ENCODE measurements at regions not wholly inside any gene's neighbourhood (a gene's known extent, or its start where the extent isn't known, plus 50 kb on each side); places are given as distances from the start of the nearest gene placed in this dataset.

DNA sequence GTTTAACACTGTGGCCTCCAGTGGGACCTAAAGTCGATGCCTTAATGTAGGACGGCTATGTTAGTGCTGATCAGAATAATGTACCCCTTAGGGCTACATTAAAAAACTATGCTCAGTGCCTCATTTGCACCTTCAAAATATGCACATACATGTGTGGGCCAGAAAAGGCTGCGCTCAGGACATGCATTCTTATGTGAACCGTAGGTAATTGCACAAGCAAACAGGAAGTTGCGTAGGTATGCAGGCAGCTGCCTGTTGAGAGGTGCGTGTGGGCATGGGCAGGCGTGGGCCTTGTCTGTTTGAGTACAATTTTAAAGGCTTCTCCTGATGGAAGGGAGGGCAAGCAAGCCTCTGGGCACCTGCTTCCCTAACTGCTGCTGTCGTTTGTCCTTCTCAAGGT lies 116.2 kb upstream of the JAG1 start:
- peak overlapping the region in 1 of 4 donors; percentile 29 for H3K27ac ChIP-seq
- H3K36me3 ChIP-seq, result no peaks in the 10 kb centered on the region
- TF ChIP-seq, protein P1, sequence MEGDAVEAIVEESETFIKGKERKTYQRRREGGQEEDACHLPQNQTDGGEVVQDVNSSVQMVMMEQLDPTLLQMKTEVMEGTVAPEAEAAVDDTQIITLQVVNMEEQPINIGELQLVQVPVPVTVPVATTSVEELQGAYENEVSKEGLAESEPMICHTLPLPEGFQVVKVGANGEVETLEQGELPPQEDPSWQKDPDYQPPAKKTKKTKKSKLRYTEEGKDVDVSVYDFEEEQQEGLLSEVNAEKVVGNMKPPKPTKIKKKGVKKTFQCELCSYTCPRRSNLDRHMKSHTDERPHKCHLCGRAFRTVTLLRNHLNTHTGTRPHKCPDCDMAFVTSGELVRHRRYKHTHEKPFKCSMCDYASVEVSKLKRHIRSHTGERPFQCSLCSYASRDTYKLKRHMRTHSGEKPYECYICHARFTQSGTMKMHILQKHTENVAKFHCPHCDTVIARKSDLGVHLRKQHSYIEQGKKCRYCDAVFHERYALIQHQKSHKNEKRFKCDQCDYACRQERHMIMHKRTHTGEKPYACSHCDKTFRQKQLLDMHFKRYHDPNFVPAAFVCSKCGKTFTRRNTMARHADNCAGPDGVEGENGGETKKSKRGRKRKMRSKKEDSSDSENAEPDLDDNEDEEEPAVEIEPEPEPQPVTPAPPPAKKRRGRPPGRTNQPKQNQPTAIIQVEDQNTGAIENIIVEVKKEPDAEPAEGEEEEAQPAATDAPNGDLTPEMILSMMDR (IDR thresholded peaks at IDR 0.05), result no peak
- no peak for TF ChIP-seq POLR2A (IDR thresholded peaks at IDR 0.05)
- intact Hi-C loops (cut with DNase I), result no loop called here
- H3K4me1 ChIP-seq, result peaks cover 0 to 41% (median 0%) of the 10 kb centered on the region in 3 donors
- H3K9me3 ChIP-seq, result no peaks in the 10 kb centered on the region
- no peak for DNase-seq
- 40 to 50% methylated on average over 8 of the region's 8 CpGs for WGBS, 2 donors
- no peaks in the 10 kb centered on the region for H3K27me3 ChIP-seq
- H3K4me3 ChIP-seq, result no peak overlapping the region

DNA sequence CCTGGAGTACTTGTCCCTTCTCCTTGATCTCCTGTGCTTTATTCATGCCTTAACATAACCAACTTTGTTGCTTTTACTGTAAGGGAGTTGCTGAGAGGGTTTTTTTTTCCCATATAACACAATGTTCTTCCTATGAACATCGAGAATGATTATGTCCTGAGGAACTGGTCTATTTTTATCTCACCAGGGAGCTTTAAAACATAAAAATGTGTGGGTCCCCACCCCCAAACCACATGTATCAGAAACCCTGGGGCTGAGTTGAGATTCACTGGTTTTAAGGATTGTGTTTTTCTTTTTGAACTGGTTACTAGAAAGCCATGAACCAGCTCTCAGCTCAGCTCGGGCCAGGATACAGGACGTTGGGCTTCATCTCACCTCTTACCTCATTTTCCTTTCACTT lies 118.5 kb upstream of the JAG1 start:
- intact Hi-C loops (cut with DNase I), result no loop called here
- Histone ChIP-seq H3K4me3 (no peak overlapping the region), H3K9me3 (no peaks in the 10 kb centered on the region), H3K4me1 (peaks cover 0 to 48% (median 0%) of the 10 kb centered on the region in 3 donors), H3K27ac (peak overlapping the region in 2 of 4 donors; percentile 65 to 73), H3K27me3 (no peaks in the 10 kb centered on the region), H3K36me3 (no peaks in the 10 kb centered on the region)
- no peak for TF ChIP-seq POLR2A (IDR thresholded peaks at IDR 0.05)
- TF ChIP-seq, protein P1 (IDR thresholded peaks at IDR 0.05), result no peak
- whole genome bisulfite sequencing, 2 donors, result 63 to 65% methylated on average over 3 of the region's 3 CpGs
- no peak for DNase-seq

DNA sequence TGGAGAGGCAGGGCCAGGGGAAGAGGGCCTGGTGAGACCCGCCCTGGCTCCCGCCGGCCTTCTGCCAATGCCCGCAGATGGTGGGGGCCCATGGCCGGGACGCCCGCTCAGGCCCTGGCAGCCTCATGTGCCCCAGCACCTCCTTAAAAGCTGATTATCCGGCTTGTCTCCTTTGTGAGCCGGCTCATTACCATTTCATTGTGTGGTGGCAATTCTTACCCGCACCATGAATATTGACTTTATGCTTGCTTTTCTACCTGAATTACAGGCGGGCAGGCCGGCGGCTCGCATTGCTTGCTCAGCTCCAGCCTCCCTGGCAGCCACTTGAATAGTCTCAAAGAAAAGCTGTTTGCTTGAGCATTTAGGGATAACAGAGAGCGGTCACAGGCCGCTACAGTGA lies 120.0 kb upstream of the JAG1 start:
- no peak for DNase-seq
- no peak for TF ChIP-seq POLR2A (IDR thresholded peaks at IDR 0.05)
- TF ChIP-seq, protein P1 (IDR thresholded peaks at IDR 0.05), result no peak
- intact Hi-C loops (cut with DNase I), result no loop called here

DNA sequence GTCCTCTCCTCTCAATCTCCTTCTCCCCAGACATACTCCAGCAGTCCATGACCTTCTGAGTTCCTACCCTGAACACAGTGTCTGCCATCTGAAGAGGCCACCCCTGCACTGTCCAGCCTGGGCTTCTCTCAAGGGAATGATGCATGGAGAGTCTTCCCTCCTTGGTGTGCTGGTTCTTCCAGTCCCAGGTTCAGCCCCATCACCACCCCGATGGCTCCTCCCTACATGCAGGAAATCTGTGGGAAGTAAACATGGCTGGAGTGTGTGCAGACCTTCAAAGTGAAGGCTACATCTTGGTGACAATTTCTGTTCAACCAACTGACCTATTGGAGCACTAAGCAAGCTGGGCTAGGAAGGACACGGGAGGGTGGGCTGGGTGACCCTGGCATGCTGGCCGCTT lies 121.0 kb upstream of the JAG1 start:
- no peak for TF ChIP-seq POLR2A (IDR thresholded peaks at IDR 0.05)
- TF ChIP-seq, protein P1 (IDR thresholded peaks at IDR 0.05), result no peak
- H3K27me3 ChIP-seq, result no peaks in the 10 kb centered on the region
- no peak overlapping the region for H3K27ac ChIP-seq
- H3K4me1 ChIP-seq, result peaks cover 0 to 61% (median 0%) of the 10 kb centered on the region in 3 donors
- WGBS, 2 donors, result 83 to 100% methylated on average over 1 to 3 of the region's 3 CpGs
- no peak overlapping the region for H3K4me3 ChIP-seq
- intact Hi-C loops (cut with DNase I), result no loop called here
- DNase-seq, result no peak
- no peaks in the 10 kb centered on the region for H3K9me3 ChIP-seq
- H3K36me3 ChIP-seq, result no peaks in the 10 kb centered on the region

More for the DNA sequence above, 120.0 kb upstream of the JAG1 start:
- 49 to 61% methylated on average over 7 to 14 of the region's 16 CpGs for WGBS, 2 donors
- Histone ChIP-seq H3K4me3 (no peak overlapping the region), H3K36me3 (no peaks in the 10 kb centered on the region), H3K4me1 (peaks cover 0 to 51% (median 0%) of the 10 kb centered on the region in 3 donors), H3K9me3 (no peaks in the 10 kb centered on the region), H3K27ac (peak overlapping the region in 3 of 4 donors; percentile 20 to 73 (median 65)), H3K27me3 (no peaks in the 10 kb centered on the region)

DNA sequence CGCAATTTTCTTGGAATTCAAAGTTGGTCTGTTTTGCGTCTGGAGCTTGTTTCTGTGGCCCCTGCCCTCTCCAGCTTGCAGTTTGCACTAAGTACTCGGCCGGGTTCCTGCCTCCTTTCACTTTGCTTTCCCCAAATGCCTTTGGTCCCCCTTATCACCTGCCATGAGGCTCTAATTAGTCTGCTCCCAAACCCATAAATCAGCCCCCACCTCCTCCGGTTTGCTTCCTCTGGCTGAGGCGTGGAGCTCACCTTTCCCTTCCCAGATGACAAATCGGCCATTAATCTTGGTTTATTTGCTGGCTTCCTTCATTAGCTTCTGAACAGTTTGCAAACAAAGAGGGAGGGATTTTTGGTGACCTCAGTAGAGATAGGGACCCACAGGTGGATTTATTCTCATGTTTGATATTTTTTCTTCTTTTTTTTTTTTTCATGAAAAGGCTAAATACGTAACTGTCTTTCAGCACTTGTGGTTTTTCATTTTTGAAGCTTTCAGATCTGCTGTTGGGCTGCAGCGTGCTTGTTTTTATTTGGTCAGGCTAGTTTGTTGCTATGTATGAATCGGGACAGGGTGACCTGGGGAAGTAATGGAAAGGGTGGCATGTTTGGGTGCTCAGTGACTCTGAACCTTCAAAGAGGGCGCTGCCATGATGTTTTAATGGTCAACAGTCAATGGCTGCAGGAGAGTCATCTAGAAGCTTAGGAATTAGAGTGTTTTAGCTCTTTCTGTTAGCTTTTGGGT lies 121.7 kb upstream of the JAG1 start:
- intact Hi-C loops (cut with DNase I), result no loop called here
- no peak overlapping the region for H3K4me3 ChIP-seq
- no peaks in the 10 kb centered on the region for H3K9me3 ChIP-seq
- WGBS, 2 donors, result 76 to 87% methylated on average over 11 of the region's 11 CpGs
- TF ChIP-seq, protein P1 (IDR thresholded peaks at IDR 0.05), result no peak
- TF ChIP-seq POLR2A (IDR thresholded peaks at IDR 0.05), result no peak
- H3K4me1 ChIP-seq, result peaks cover 0 to 62% (median 0%) of the 10 kb centered on the region in 3 donors
- no peak for DNase-seq
- no peaks in the 10 kb centered on the region for H3K27me3 ChIP-seq
- H3K36me3 ChIP-seq, result no peaks in the 10 kb centered on the region
- H3K27ac ChIP-seq, result no peak overlapping the region
